Embryonic facial prominence (tissue), 1 donor: ENCODE measurements at regions not wholly inside any gene's neighbourhood (a gene's known extent, or its start where the extent isn't known, plus 50 kb on each side); places are given as distances from the start of the nearest gene placed in this dataset.
A peak's percentile ranks its signal among the peaks of the same experiment; 100 is the strongest.

Experiments
- DNase-seq: peaks from one replicate; pipeline ENCODE4 v3.0.0-alpha.2; 2016; ENCODE audit errors: extremely low spot score

DNA sequence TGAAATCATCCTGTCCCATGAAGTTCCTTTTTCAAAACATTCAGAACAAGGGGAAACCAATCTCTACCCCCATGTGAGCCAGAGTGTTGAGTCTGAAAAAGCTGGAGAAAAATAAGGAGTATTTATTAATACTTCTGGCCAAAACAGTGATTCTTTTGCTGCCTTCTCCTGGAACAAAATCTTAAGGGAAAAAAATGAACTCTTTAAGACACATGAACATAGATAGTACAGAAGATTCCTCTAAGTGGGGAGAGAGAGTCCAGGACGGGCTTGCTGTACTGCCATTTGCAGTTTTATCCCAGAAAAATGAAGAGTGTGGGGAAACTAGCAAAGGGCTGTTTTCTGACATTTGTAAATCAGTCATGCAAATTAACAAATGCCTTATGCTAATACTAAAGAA is 173.4 kb upstream of the CELF2 start:
- DNase-seq, result no peak

DNA sequence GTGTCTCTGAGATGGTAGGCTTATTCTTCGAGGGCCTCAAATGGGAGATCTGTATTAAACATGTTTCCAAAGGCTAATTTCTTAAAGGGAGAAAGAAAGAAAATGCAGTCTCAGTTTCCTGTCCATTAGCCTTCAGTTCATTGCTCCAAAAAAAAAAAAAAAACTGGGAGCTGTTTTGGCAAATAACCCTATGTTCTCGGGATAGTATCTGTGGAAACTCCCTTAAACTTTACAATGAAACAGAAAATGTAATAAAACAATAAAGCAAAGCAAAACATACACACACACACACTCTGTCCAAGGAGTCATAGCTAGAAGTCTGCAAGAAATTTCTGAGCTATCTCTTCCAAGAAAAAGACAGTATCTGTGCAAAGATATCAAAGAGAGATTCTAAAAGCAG is 172.5 kb upstream of the CELF2 start:
- DNase-seq, result no peak

- no peak for DNase-seq
Measured at GRCh38 chr10:10845826-10846503, 171.7 kb upstream of the CELF2 start.

DNA sequence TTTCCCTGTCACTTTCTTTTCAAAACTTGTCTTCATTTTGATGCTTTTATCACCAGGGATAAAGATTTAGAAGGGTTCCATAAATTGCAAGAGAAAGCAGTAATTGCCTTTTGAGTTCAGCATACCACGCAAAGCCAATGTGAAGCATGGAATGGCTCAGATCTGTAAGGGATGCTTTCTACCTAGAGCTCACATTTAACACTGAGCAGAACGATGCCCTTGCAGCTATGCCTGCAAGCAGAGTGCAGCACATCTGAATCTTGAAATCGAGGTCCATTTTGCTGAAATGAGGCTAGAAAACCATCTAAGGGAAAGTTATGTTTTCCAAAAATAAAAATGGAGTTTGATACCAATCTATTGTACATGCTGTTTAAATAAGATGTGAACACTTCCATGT is 171.2 kb upstream of the CELF2 start:
- no peak for DNase-seq

GRCh38 chr10:10847387-10847786 is 170.3 kb upstream of the CELF2 start:
- DNase-seq, result no peak

GRCh38 chr10:10848488-10849111 is 169.1 kb upstream of the CELF2 start:
- DNase-seq, result no peak

- no peak for DNase-seq
Measured at GRCh38 chr10:10849306-10849705, 168.4 kb upstream of the CELF2 start.

GRCh38 chr10:10850214-10850613 is 167.5 kb upstream of the CELF2 start:
- no peak for DNase-seq

DNA sequence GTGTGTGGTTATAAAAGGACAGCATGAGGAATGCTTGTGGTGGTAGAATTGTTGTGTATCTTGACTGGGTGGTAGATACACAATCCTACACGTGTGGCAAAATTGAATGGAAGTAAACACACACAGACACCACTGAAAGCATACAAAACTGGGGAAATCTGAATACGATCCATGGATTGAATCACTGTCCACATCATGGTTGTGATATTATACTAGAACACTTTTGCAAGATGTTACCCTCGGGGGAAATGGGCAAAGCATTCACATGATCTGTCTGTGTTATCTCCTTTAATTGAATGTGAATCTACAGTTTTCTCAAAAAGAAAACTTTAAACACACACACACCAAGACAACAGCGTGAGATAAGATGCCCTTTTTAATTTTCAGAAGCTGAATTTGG is 165.2 kb upstream of the CELF2 start:
- no peak for DNase-seq

- no peak for DNase-seq
Measured at GRCh38 chr10:10853954-10854353, 163.7 kb upstream of the CELF2 start.

DNA sequence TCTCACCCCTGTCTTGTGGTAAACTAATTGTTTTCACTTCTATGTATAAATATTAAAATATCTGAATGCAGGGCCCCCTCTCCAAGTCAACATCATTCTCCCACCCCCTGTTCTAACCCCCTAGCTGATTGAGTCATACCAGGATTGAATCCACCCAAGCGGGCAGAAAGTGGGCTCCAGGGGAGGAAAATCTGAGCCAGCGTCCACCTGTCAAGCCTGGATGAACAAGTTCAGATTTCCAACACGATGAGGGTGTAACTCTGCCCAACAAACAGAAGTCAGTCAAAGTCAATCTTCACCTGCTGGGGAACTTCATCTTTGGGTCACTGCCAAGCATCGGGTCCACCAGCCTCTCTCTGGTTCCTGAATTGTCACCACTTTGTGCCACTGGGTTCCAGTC is 162.9 kb upstream of the CELF2 start:
- no peak for DNase-seq

DNA sequence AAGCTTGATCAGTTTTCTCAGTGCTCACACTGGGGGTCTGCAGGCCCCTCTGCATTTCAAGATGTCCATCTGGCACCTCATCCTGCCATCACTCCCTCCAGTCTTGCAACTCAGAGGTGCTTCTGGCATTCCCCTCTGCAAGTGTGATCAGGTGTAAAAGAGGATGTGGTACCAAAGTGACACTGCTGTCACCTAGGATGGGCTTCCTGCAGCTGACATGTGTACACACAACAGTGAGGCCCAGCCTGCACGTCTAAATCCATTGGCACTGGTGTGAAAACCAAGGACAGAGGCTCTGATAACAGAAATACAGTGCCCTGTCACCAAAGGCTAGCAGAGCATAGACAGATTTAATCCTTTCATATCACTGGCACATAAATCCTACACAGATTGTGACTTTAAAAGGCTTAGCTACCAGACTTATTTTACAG is 162.5 kb upstream of the CELF2 start:
- no peak for DNase-seq

GRCh38 chr10:10860455-10860976 is 157.2 kb upstream of the CELF2 start:
- DNase-seq, result no peak

GRCh38 chr10:10865303-10865702 is 152.4 kb upstream of the CELF2 start:
- no peak for DNase-seq

DNA sequence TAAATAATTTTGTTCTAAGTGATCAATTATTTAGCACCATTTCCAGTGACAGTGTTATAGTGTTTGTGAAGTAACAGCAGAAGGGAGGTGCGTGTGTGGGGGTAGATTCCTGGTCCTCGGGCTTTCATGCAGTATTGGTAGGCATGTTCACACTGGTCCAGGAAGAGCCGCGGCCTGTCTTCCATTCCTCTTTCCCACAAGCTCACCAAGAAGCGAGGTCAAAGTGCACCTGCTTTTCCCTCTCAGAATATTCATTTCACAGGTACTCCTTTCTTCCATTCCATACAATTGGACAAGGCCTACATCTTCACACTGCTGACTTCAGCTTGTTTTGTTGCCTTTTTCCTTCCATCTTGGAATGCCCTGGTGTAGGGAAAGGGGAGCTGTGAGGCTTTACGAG is 151.8 kb upstream of the CELF2 start:
- no peak for DNase-seq

- no peak for DNase-seq
Measured at GRCh38 chr10:10869592-10869991, 148.1 kb upstream of the CELF2 start.

GRCh38 chr10:10870523-10871241 is 147.0 kb upstream of the CELF2 start:
- no peak for DNase-seq

DNA sequence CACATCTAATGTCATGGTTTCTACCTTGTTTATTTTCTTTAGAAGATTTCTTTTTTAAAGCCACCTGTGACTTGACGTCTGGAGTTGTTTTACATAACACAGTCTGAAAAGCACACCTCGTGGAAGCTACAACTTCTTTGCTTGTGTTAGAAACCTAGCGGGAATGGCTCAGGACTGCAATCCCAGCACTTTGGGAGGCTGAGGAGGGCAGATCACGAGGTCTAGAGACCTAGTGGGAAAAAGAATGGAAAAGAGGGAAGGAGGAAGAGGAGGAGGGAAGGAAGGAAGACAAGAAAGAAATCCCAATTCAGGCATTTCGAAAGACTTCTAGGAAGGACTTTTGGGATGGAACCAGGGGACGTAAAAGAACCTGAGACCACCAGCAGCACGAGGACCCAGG is 146.3 kb upstream of the CELF2 start:
- DNase-seq, result no peak

- DNase-seq, result peak; percentile 40
Measured at GRCh38 chr10:10872035-10872673, 145.5 kb upstream of the CELF2 start.

GRCh38 chr10:10872764-10873163 is 144.9 kb upstream of the CELF2 start:
- DNase-seq, result no peak

- no peak for DNase-seq
Measured at GRCh38 chr10:10873289-10873688, 144.4 kb upstream of the CELF2 start.

DNA sequence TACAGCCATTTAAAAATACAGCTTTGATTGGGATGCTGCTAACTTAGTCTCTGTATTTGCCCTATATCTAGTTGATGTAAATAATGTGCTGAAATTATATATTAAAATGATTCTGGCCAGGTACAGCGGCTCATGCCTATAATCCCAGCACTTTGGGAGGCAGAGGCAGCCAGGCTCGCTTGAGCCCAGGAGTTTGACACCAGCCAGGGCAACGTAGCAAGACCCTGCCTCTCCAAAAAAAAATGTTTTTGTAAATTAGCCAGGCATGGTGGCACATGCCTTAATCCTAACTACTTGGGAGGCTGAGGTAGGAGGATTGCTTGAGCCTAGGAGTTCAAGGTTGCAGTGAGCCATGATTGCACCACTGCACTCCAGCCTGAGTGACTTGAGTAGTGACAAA is 143.8 kb upstream of the CELF2 start:
- DNase-seq, result no peak
